Astrocyte (in vitro differentiated cells and primary cell): ENCODE measurements at regions not wholly inside any gene's neighbourhood (a gene's known extent, or its start where the extent isn't known, plus 50 kb on each side); places are given as distances from the start of the nearest gene placed in this dataset.

Source experiments
- DNase-seq: peaks from one replicate; pipeline ENCODE4 v3.0.0-alpha.2; 2010; ENCODE audit warnings: low read depth
- FAIRE-seq: peaks from 2 replicates; lab custom pipeline; 2011; peaks lifted over from hg19 to GRCh38; lab: Jason Lieb, UNC
- H2AFZ ChIP-seq: 2 replicates; pipeline ENCODE4 v1.6.0; 2012; ENCODE audit warnings: low read depth, low read length, inconsistent platforms
- H3K27ac ChIP-seq: 2 replicates; pipeline ENCODE4 v1.5.1; 2011; ENCODE audit warnings: low read depth, low read length, inconsistent platforms
- H3K27me3 ChIP-seq: 2 replicates; pipeline ENCODE4 v1.6.0; 2011; ENCODE audit warnings: low read length, inconsistent platforms; ENCODE audit not compliant: insufficient read depth
- H3K36me3 ChIP-seq: 2 replicates; pipeline ENCODE4 v1.5.1; 2011; ENCODE audit warnings: low read length, inconsistent platforms; ENCODE audit not compliant: insufficient read depth
- H3K4me1 ChIP-seq: 2 replicates; pipeline ENCODE4 v1.5.1; 2011; ENCODE audit warnings: low read length, inconsistent platforms; ENCODE audit not compliant: insufficient read depth
- H3K4me2 ChIP-seq: 2 replicates; pipeline ENCODE4 v1.6.0; 2012; ENCODE audit warnings: low read length, inconsistent platforms
- H3K4me3 ChIP-seq: 2 replicates; pipeline ENCODE4 v1.5.1; 2011; ENCODE audit warnings: low read depth, mild to moderate bottlenecking, low read length, inconsistent platforms; ENCODE audit not compliant: insufficient read depth
- H3K79me2 ChIP-seq: 2 replicates; pipeline ENCODE4 v1.6.0; 2012; ENCODE audit warnings: mild to moderate bottlenecking, low read length, inconsistent platforms; ENCODE audit not compliant: insufficient read depth
- H3K9ac ChIP-seq: 2 replicates; pipeline ENCODE4 v1.6.0; 2012; ENCODE audit warnings: mild to moderate bottlenecking, low read length, inconsistent platforms
- H3K9me3 ChIP-seq: 2 replicates; pipeline ENCODE4 v1.5.1; 2012; ENCODE audit warnings: low read depth, mild to moderate bottlenecking, low read length, inconsistent platforms; ENCODE audit not compliant: insufficient read depth
- H4K20me1 ChIP-seq: 2 replicates; pipeline ENCODE4 v1.6.0; 2012; ENCODE audit warnings: low read length, inconsistent platforms; ENCODE audit not compliant: insufficient read depth
- H3K27ac Mint-ChIP-seq: one replicate; pipeline ENCODE4 v1.8.0; 2021; ENCODE audit warnings: mild to moderate bottlenecking, mixed read lengths; ENCODE audit not compliant: unreplicated experiment
- H3K27me3 Mint-ChIP-seq: one replicate; pipeline ENCODE4 v1.8.0; 2021; ENCODE audit warnings: low read depth, mixed read lengths; ENCODE audit not compliant: unreplicated experiment
- H3K36me3 Mint-ChIP-seq: one replicate; pipeline ENCODE4 v1.8.0; 2021; ENCODE audit warnings: low read depth, mixed read lengths; ENCODE audit not compliant: unreplicated experiment
- H3K4me1 Mint-ChIP-seq: one replicate; pipeline ENCODE4 v1.8.0; 2021; ENCODE audit warnings: low read depth, mixed read lengths; ENCODE audit not compliant: unreplicated experiment
- H3K4me3 Mint-ChIP-seq: one replicate; pipeline ENCODE4 v1.8.0; 2021; ENCODE audit warnings: mild to moderate bottlenecking, moderate library complexity, mixed read lengths; ENCODE audit not compliant: unreplicated experiment
- H3K9me3 Mint-ChIP-seq: one replicate; pipeline ENCODE4 v1.8.0; 2021; ENCODE audit warnings: mild to moderate bottlenecking, mixed read lengths; ENCODE audit not compliant: unreplicated experiment
- CTCF ChIP-seq: IDR thresholded peaks from 2 replicates; pipeline ENCODE4 v1.5.1; 2011; ENCODE audit warnings: low read depth, mild to moderate bottlenecking, inconsistent platforms, low read length, moderate library complexity; ENCODE audit not compliant: insufficient read depth
- EZH2 ChIP-seq: IDR thresholded peaks from 2 replicates; pipeline ENCODE4 v1.6.1; 2012; ENCODE audit warnings: mild to moderate bottlenecking, low read length, inconsistent platforms; ENCODE audit not compliant: insufficient read depth

DNA sequence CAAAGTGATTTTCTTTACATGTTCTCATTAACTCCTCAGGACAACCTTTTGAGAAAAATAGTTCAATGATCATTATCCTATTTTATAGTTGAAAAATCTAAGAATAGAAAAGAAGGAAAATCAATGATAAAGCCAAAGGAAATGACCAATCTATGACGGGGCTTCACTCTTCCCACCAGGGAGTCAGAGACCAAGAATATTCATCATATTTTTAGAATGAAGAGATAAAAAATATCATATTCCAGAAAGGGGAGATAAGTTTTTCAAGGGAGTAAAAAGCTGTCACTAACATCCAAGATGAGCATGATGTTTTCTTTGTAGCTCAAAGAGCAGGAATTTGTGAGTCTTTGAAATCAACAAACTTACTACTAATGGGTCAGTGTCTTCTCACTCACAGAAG, 71.5 kb upstream of the LPP start:
- Histone ChIP-seq H3K36me3 (no peaks in the 10 kb centered on the region), H3K4me3 (no peak overlapping the region), H3K79me2 (no peaks in the 10 kb centered on the region), H3K4me2 (peak overlapping the region; percentile 50), H4K20me1 (no peaks in the 10 kb centered on the region), H3K9me3 (no peaks in the 10 kb centered on the region), H3K27ac (peak overlapping the region; percentile 65), H3K27me3 (no peaks in the 10 kb centered on the region), H3K4me1 (peaks cover 7% of the 10 kb centered on the region), H2AFZ (no peak overlapping the region), H3K9ac (peak overlapping the region; percentile 37)
- FAIRE-seq (no peak), DNase-seq (no peak)
- TF ChIP-seq CTCF, result no peak
- TF ChIP-seq EZH2, result no peak
- H3K9me3 Mint-ChIP-seq, result no peaks in the 10 kb centered on the region
- H3K36me3 Mint-ChIP-seq, result no peaks in the 10 kb centered on the region
- H3K4me1 Mint-ChIP-seq, result peaks cover 10% of the 10 kb centered on the region
- H3K4me3 Mint-ChIP-seq, result no peak overlapping the region
- no peak overlapping the region for H3K27ac Mint-ChIP-seq
- no peaks in the 10 kb centered on the region for H3K27me3 Mint-ChIP-seq

DNA sequence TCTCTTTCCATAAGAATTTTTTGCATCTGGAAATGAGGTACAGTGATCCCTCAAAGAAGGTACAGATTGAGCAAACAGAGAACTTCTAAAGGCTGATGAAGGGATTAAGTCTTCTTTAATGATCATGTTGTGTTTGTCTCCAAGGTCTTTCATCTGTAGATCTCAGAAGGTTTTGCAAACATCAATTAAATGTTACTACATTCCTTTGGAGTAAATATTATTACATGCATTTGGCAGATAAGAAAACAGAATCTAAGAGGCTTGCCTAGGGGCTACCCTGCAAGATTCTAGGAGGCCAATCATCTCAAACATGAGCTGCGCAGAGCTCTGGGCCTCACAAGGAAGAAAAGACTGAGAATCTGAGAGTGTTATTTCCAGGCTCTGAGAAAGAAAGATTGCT, 70.9 kb upstream of the LPP start:
- Histone ChIP-seq H3K4me1 (peaks cover 7% of the 10 kb centered on the region), H3K4me3 (no peak overlapping the region), H2AFZ (no peak overlapping the region), H3K9me3 (no peaks in the 10 kb centered on the region), H3K27ac (peak overlapping the region; percentile 17), H3K36me3 (no peaks in the 10 kb centered on the region), H3K9ac (no peak overlapping the region), H3K27me3 (no peaks in the 10 kb centered on the region), H3K4me2 (peak overlapping the region; percentile 32), H3K79me2 (no peaks in the 10 kb centered on the region), H4K20me1 (no peaks in the 10 kb centered on the region)
- FAIRE-seq, result peak; percentile 20
- H3K27ac Mint-ChIP-seq, result no peak overlapping the region
- H3K4me3 Mint-ChIP-seq, result no peak overlapping the region
- TF ChIP-seq EZH2, result no peak
- no peak for TF ChIP-seq CTCF
- DNase-seq, result no peak
- no peaks in the 10 kb centered on the region for H3K9me3 Mint-ChIP-seq
- peaks cover 10% of the 10 kb centered on the region for H3K4me1 Mint-ChIP-seq
- no peaks in the 10 kb centered on the region for H3K36me3 Mint-ChIP-seq
- H3K27me3 Mint-ChIP-seq, result no peaks in the 10 kb centered on the region

DNA sequence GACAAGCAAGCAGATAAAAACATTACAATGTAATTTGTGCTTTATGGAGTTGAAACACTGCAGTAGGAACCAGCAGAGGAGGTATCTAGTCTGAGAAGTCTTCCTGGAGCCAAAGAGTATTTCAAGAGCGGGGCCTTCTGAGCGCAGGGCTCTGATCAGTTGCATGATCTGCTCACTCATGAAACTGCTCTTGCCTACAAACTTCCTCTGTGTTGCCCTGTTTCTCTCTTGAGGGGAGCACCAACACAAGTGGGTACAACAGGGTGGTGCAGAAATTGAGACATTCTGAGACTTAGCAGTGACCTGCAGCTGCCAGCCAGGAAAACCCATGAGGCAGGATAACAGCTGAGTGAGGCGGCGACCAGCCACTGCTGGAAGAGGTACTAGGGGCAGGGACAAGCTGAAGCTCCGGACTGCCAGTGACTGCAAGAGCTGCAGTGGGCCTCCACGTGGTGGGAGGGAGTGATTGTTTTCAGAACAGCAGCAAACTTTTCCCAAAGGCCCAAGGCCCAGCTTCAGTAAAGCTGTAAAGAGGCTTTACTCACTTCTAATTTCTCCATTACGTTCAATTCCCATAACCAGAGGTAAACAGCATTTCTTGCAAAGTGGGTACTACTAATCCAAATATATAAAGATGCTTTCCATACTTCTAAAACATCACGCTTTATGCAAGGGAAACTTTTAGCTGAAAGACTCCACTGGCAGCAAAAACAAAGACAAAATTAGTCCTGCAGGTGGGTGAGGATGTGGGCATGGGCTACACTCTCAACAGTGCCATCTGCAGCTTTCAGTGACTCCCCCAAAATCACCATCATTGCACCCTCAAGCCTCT, 69.0 kb upstream of the LPP start:
- no peak overlapping the region for H3K27ac Mint-ChIP-seq
- no peak for TF ChIP-seq EZH2
- no peak for TF ChIP-seq CTCF
- H3K9me3 Mint-ChIP-seq, result no peaks in the 10 kb centered on the region
- Histone ChIP-seq H4K20me1 (no peaks in the 10 kb centered on the region), H3K9ac (no peak overlapping the region), H3K4me3 (no peak overlapping the region), H3K27ac (no peak overlapping the region), H3K27me3 (no peaks in the 10 kb centered on the region), H3K4me1 (peaks cover 7% of the 10 kb centered on the region), H3K4me2 (no peak overlapping the region), H2AFZ (no peak overlapping the region), H3K9me3 (no peaks in the 10 kb centered on the region), H3K79me2 (no peaks in the 10 kb centered on the region), H3K36me3 (no peaks in the 10 kb centered on the region)
- no peak overlapping the region for H3K4me3 Mint-ChIP-seq
- H3K36me3 Mint-ChIP-seq, result no peaks in the 10 kb centered on the region
- H3K27me3 Mint-ChIP-seq, result no peaks in the 10 kb centered on the region
- FAIRE-seq, result no peak
- DNase-seq, result no peak
- H3K4me1 Mint-ChIP-seq, result peaks cover 10% of the 10 kb centered on the region
